Stimulated activated CD4-positive, alpha-beta T cell treated with anti-CD3 and anti-CD28 coated beads, Interleukin-4, amount 100 ng/mL, for 4 hours (primary cell): ENCODE measurements at regions not wholly inside any gene's neighbourhood (a gene's known extent, or its start where the extent isn't known, plus 50 kb on each side); places are given as distances from the start of the nearest gene placed in this dataset.
"Not testable (repeated sequence)": the region's sequence is repeated elsewhere in the genome, so short reads cannot be mapped to it uniquely, and the experiment has no call there.

ENCODE experiments used
- DNase-seq, 2 experiments: peaks; one replicate each; pipeline ENCODE4 v3.0.0-alpha.2; 2020

- DNase-seq, result no peak
These were observed 68.0 kb upstream of the ZNF157 start for GRCh38 chrX:47302396-47302795.

GRCh38 chrX:47306471-47307023 is 63.8 kb upstream of the ZNF157 start:
- DNase-seq, result not testable (repeated sequence)

- peak; percentile 28 to 46 for DNase-seq
These were observed 58.2 kb upstream of the ZNF157 start for GRCh38 chrX:47311932-47312774.

- DNase-seq, result no peak
These were observed 57.3 kb upstream of the ZNF157 start for GRCh38 chrX:47313056-47313455.

DNA sequence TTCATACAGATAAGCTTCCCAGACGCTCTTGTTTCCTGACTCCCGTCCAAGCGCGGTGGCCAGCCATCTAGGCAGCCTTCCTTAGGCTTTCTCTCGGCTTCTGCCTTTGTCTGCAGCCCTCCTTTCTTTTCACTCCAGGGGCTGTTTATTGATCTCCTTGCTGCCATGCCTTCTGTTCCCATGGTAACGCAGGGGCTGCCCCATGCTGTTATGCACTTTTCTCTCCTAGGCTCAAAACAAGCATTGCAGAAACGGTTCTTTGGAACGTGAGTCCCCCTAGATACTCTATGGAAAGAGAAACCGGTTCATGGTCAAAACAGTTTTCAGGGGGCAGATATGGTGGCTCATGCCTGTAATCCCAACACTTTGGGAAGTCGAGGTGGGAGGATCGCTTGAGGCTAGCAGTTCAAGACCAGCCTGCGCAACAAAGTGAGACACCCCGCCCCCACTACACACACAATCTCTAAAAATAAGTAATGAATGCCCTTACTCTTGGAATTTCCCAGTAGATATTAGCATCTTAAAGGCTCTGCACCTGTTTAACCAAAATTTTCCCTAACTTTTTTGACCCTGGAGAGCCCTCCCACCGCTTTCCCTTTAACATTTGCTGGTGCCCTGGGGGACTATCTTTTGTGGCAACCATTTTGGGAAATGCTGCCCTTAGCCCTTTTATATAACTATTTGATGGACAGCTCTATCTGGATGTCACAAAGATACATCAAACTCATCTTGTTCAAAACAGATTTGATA is 53.9 kb upstream of the ZNF157 start:
- no peak for DNase-seq
